SK-N-SH treated with all-trans-retinoic acid at 6 μM for 48 hours (cell line): ENCODE measurements at regions not wholly inside any gene's neighbourhood (a gene's known extent, or its start where the extent isn't known, plus 50 kb on each side); places are given as distances from the start of the nearest gene placed in this dataset.

Experiments
- ATAC-seq: fragments of 200-7000 bp; cut with Tn5 transposase; 3 replicates; pipeline ENCODE4 v1.9.1; 2020; ENCODE audit warnings: mild to moderate bottlenecking, moderate library complexity
- ARNTL ChIP-seq: fragments of 450-650 bp; formaldehyde crosslinking; IDR thresholded peaks from 2 replicates; pipeline ENCODE4 v1.5.0; 2020; ENCODE audit warnings: low read depth, mild to moderate bottlenecking, moderate library complexity, borderline replicate concordance
- BACH2 ChIP-seq: fragments of 250-450 bp; sonication (Bioruptor Pico); IDR thresholded peaks from 2 replicates; pipeline ENCODE4 v1.9.0; 2021; ENCODE audit warnings: mild to moderate bottlenecking, borderline replicate concordance
- CREB5 ChIP-seq: fragments of 250-450 bp; sonication (Bioruptor Pico); IDR thresholded peaks from 2 replicates; pipeline ENCODE4 v1.5.1; 2020; ENCODE audit warnings: low read depth, mild to moderate bottlenecking, moderate library complexity
- CSDC2 ChIP-seq: fragments of 250-450 bp; sonication (Bioruptor Pico); IDR thresholded peaks from 2 replicates; pipeline ENCODE4 v1.5.0; 2020; ENCODE audit warnings: mild to moderate bottlenecking, moderate library complexity
- CSRNP3 ChIP-seq: fragments of 250-450 bp; sonication (Bioruptor Pico); IDR thresholded peaks from 2 replicates; pipeline ENCODE4 v1.5.1; 2021; ENCODE audit warnings: mild to moderate bottlenecking, moderate library complexity
- ESRRG ChIP-seq: fragments of 250-450 bp; sonication (Bioruptor Pico); IDR thresholded peaks from 2 replicates; pipeline ENCODE4 v1.6.1; 2021; ENCODE audit warnings: mild to moderate bottlenecking
- ISL1 ChIP-seq: fragments of 250-450 bp; sonication (Bioruptor Pico); IDR thresholded peaks from 2 replicates; pipeline ENCODE4 v2.1.2; 2022; ENCODE audit warnings: mild to moderate bottlenecking, moderate library complexity
- PATZ1 ChIP-seq: fragments of 250-450 bp; sonication (Bioruptor Pico); IDR thresholded peaks from 2 replicates; pipeline ENCODE4 v1.8.0; 2020; ENCODE audit warnings: mild to moderate bottlenecking, moderate library complexity, borderline replicate concordance
- POU6F1 ChIP-seq: fragments of 250-450 bp; sonication (Bioruptor Pico); IDR thresholded peaks from 2 replicates; pipeline ENCODE4 v1.8.0; 2021; ENCODE audit warnings: low read depth, mild to moderate bottlenecking, moderate library complexity, borderline replicate concordance
- PPARA ChIP-seq: fragments of 250-450 bp; sonication (Bioruptor Pico); IDR thresholded peaks from 2 replicates; pipeline ENCODE4 v1.5.0; 2020; ENCODE audit warnings: mild to moderate bottlenecking, borderline replicate concordance
- RARB ChIP-seq: fragments of 250-450 bp; sonication (Bioruptor Pico); IDR thresholded peaks from 2 replicates; pipeline ENCODE4 v1.8.0; 2021; ENCODE audit warnings: mild to moderate bottlenecking, moderate library complexity
- SNAI2 ChIP-seq: fragments of 250-450 bp; sonication (Bioruptor Pico); IDR thresholded peaks from 2 replicates; pipeline ENCODE4 v1.5.0; 2020; ENCODE audit warnings: mild to moderate bottlenecking, moderate library complexity
- TOX ChIP-seq: fragments of 250-450 bp; sonication (Bioruptor Pico); IDR thresholded peaks from 2 replicates; pipeline ENCODE4 v1.8.0; 2021; ENCODE audit warnings: mild to moderate bottlenecking, moderate library complexity, borderline replicate concordance
- TSHZ2 ChIP-seq: fragments of 250-450 bp; sonication (Bioruptor Pico); IDR thresholded peaks from 2 replicates; pipeline ENCODE4 v1.5.0; 2020; ENCODE audit warnings: mild to moderate bottlenecking, moderate library complexity
- ZFP3 ChIP-seq: fragments of 250-450 bp; sonication (Bioruptor Pico); IDR thresholded peaks from 2 replicates; pipeline ENCODE4 v1.5.0; 2020; ENCODE audit warnings: mild to moderate bottlenecking, moderate library complexity
- ZFP30 ChIP-seq: fragments of 450-650 bp; formaldehyde crosslinking; IDR thresholded peaks from 2 replicates; pipeline ENCODE4 v1.5.0; 2022; ENCODE audit warnings: mild to moderate bottlenecking, moderate library complexity
- ZNF565 ChIP-seq: fragments of 450-650 bp; formaldehyde crosslinking; conservative IDR thresholded peaks from 2 replicates; pipeline ENCODE4 v1.5.0; 2020; ENCODE audit warnings: low read depth, mild to moderate bottlenecking, moderate library complexity
- ZNF70 ChIP-seq: fragments of 450-650 bp; formaldehyde crosslinking; IDR thresholded peaks from 2 replicates; pipeline ENCODE4 v1.5.0; 2020; ENCODE audit warnings: mild to moderate bottlenecking, moderate library complexity
- ZNF8 ChIP-seq: fragments of 450-650 bp; formaldehyde crosslinking; IDR thresholded peaks from 2 replicates; pipeline ENCODE4 v1.5.0; 2020; ENCODE audit warnings: mild to moderate bottlenecking, moderate library complexity

GRCh38 chrX:99588936-99589335 is 821.1 kb downstream of the PCDH19 start (continued):
- TF ChIP-seq TSHZ2 (CRISPR knock-in tag) (no peak), ZNF70 (CRISPR knock-in tag) (no peak), ZNF565 (CRISPR knock-in tag) (no peak), SNAI2 (CRISPR knock-in tag) (no peak)

- no peak for ATAC-seq
These were observed 837.4 kb downstream of the PCDH19 start for GRCh38 chrX:99572711-99573110.

GRCh38 chrX:99549381-99549780 is 860.7 kb downstream of the PCDH19 start:
- no peak for ATAC-seq
- TF ChIP-seq CSDC2 (CRISPR knock-in tag) (no peak), RARB (CRISPR knock-in tag) (no peak), ARNTL (CRISPR knock-in tag) (no peak), ZFP30 (CRISPR knock-in tag) (no peak), PATZ1 (no peak), ISL1 (CRISPR knock-in tag) (no peak), ZNF70 (CRISPR knock-in tag) (no peak), TSHZ2 (CRISPR knock-in tag) (no peak), POU6F1 (CRISPR knock-in tag) (no peak), ZNF565 (CRISPR knock-in tag) (no peak), ZNF8 (no peak), CREB5 (CRISPR knock-in tag) (no peak), BACH2 (CRISPR knock-in tag) (no peak), ESRRG (CRISPR knock-in tag) (no peak), TOX (no peak), ZFP3 (CRISPR knock-in tag) (no peak), PPARA (no peak)

More at GRCh38 chrX:99572711-99573110, 837.4 kb downstream of the PCDH19 start:
- TF ChIP-seq CSRNP3 (CRISPR knock-in tag) (no peak), ZFP30 (CRISPR knock-in tag) (no peak), ISL1 (CRISPR knock-in tag) (no peak), RARB (CRISPR knock-in tag) (no peak), TOX (no peak)
- TF ChIP-seq, all 23 proteins: peak for 0
